HepG2 (cell line): ENCODE measurements at regions not wholly inside any gene's neighbourhood (a gene's known extent, or its start where the extent isn't known, plus 50 kb on each side); places are given as distances from the start of the nearest gene placed in this dataset.

Experiments
- ATAC-seq: fragments of 200-7000 bp; cut with Tn5 transposase; 3 replicates; pipeline ENCODE4 v1.9.1; 2020; ENCODE audit warnings: mild to moderate bottlenecking, moderate library complexity
- BruUV-seq: library from RNA; stranded (reverse); fragments of 400-500 nt; replicated peaks from 2 replicates; lab custom pipeline; 2021; lab: Mats Ljungman, UMichigan
- CTCF ChIA-PET: fragments of 300-600 bp; formaldehyde crosslinking; extraction: SDS; loops from one replicate; lab custom pipeline; 2021; ENCODE audit warnings: low total read pairs, inconsistent platforms, low intra/inter-chr PET ratio; lab: Yijun Ruan, JAX
- POLR2A ChIA-PET: fragments of 350-600 bp; sonication (Branson Sonifier 250); formaldehyde crosslinking; loops from one replicate; lab custom pipeline; 2020; ENCODE audit warnings: antibody characterized with exemption, inconsistent platforms; lab: Yijun Ruan, JAX
- DNase-seq: peaks from one replicate; pipeline ENCODE4 v3.0.0-alpha.2; 2015; ENCODE audit warnings: low spot score
- FAIRE-seq: peaks from 3 replicates; lab custom pipeline; 2011; peaks lifted over from hg19 to GRCh38; lab: Jason Lieb, UNC
- H2AFZ ChIP-seq: one replicate; pipeline ENCODE4 v1.6.1; 2011; ENCODE audit warnings: low read length, inconsistent platforms
- H3K27ac ChIP-seq: fragments of 300-600 bp; 3 replicates; pipeline ENCODE4 v1.8.0; 2011; ENCODE audit warnings: mixed run types, mild to moderate bottlenecking, mixed read lengths, low read length, inconsistent platforms; ENCODE audit not compliant: insufficient read depth; ENCODE audit errors: extremely low read length
- H3K27me3 ChIP-seq, 2 experiments: fragments of 200-600 bp in 1 of 2; 2 replicates in 1 of 2; 3 replicates in 1 of 2; pipeline versions ENCODE4 v1.6.0 to v1.8.0; 2011; ENCODE audit warnings: low read length in 2 of 2, mild to moderate bottlenecking in 2 of 2, moderate library complexity in 2 of 2, inconsistent platforms in 1 of 2; ENCODE audit not compliant: insufficient read depth in 2 of 2, control insufficient read depth in 1 of 2
- H3K36me3 ChIP-seq, 2 experiments: fragments of 200-600 bp in 1 of 2; replicated peaks in 1 of 2; 2 replicates in 1 of 2; 3 replicates in 1 of 2; pipeline versions ENCODE4 v1.5.1 to v1.8.0; 2011; ENCODE audit warnings: low read length in 2 of 2, inconsistent platforms in 1 of 2; ENCODE audit not compliant: insufficient read depth in 2 of 2, control insufficient read depth in 1 of 2
- H3K4me1 ChIP-seq: 2 replicates; pipeline ENCODE4 v1.5.1; 2012; ENCODE audit warnings: low read length, inconsistent platforms; ENCODE audit not compliant: insufficient read depth
- H3K4me2 ChIP-seq: 2 replicates; pipeline ENCODE4 v1.6.0; 2011; ENCODE audit warnings: low read depth, low read length, inconsistent platforms
- H3K4me3 ChIP-seq, 3 experiments: fragments of 200-600 bp in 1 of 3; sonication (generic), shearing (Covaris generic) in 1 of 3; replicated peaks in 1 of 3; 2 replicates each; pipeline ENCODE4 v1.5.1; 2011 to 2016; ENCODE audit warnings: low read length in 3 of 3, inconsistent platforms in 2 of 3, low read depth in 2 of 3, mild to moderate bottlenecking in 2 of 3, control low read depth in 1 of 3, mixed read lengths in 1 of 3; ENCODE audit not compliant: insufficient read depth in 1 of 3
- H3K79me2 ChIP-seq: one replicate; pipeline ENCODE4 v1.6.1; 2011; ENCODE audit warnings: low read length, inconsistent platforms; ENCODE audit not compliant: insufficient read depth
- H3K9ac ChIP-seq: 2 replicates; pipeline ENCODE4 v1.6.0; 2011; ENCODE audit warnings: mild to moderate bottlenecking, low read depth, low read length, inconsistent platforms; ENCODE audit not compliant: insufficient read depth
- H3K9me3 ChIP-seq: 2 replicates; pipeline ENCODE4 v1.5.1; 2012; ENCODE audit warnings: mild to moderate bottlenecking, low read length
- H4K20me1 ChIP-seq: 2 replicates; pipeline ENCODE4 v1.6.0; 2011; ENCODE audit warnings: inconsistent platforms, mild to moderate bottlenecking, low read length, moderate library complexity; ENCODE audit not compliant: insufficient read depth
- FUBP1 ChIP-seq: sonication (generic); formaldehyde crosslinking; IDR thresholded peaks from 2 replicates; pipeline ENCODE4 v1.5.1; 2020; ENCODE audit warnings: missing genetic modification reagents, mild to moderate bottlenecking, borderline replicate concordance
- MXD3 ChIP-seq: IDR thresholded peaks from 2 replicates; pipeline ENCODE4 v1.6.1; 2016; ENCODE audit warnings: mild to moderate bottlenecking, missing biosample characterization, missing genetic modification reagents
- NBN ChIP-seq: fragments of 450-650 bp; conservative IDR thresholded peaks from 2 replicates; pipeline ENCODE4 v1.6.1; 2017
- NCOA5 ChIP-seq: sonication (generic); formaldehyde crosslinking; IDR thresholded peaks from 2 replicates; pipeline ENCODE4 v1.4.0; 2020; ENCODE audit warnings: missing genetic modification reagents
- PRDM4 ChIP-seq: sonication (generic); formaldehyde crosslinking; IDR thresholded peaks from 2 replicates; pipeline ENCODE4 v1.9.0; 2021; ENCODE audit warnings: missing genetic modification reagents, borderline replicate concordance
- XBP1 ChIP-seq: sonication (generic); formaldehyde crosslinking; IDR thresholded peaks from 2 replicates; pipeline ENCODE4 v1.5.0; 2020; ENCODE audit warnings: missing genetic modification reagents
- ZNF101 ChIP-seq: sonication (generic); formaldehyde crosslinking; IDR thresholded peaks from 2 replicates; pipeline ENCODE4 v1.4.0; 2020; ENCODE audit warnings: mild to moderate bottlenecking, low read depth, missing genetic modification reagents, borderline replicate concordance
- ZNF260 ChIP-seq: sonication (generic); formaldehyde crosslinking; IDR thresholded peaks from 2 replicates; pipeline ENCODE4 v1.4.0; 2020; ENCODE audit warnings: missing genetic modification reagents, low read depth, mild to moderate bottlenecking, borderline replicate concordance
- ZNF292 ChIP-seq: sonication (generic); formaldehyde crosslinking; IDR thresholded peaks from 2 replicates; pipeline ENCODE4 v1.8.1; 2022; ENCODE audit warnings: mild to moderate bottlenecking, low read depth, missing genetic modification reagents, borderline replicate concordance
- ZNF318 ChIP-seq: sonication (generic); formaldehyde crosslinking; IDR thresholded peaks from 2 replicates; pipeline ENCODE4 v1.4.0; 2020; ENCODE audit warnings: mild to moderate bottlenecking, missing genetic modification reagents
- ZNF780A ChIP-seq: sonication (generic); formaldehyde crosslinking; IDR thresholded peaks from 2 replicates; pipeline ENCODE4 v1.8.0; 2022; ENCODE audit warnings: mild to moderate bottlenecking, missing genetic modification reagents, moderate library complexity
- WGBS: methylation state at CpG from one replicate; pipeline ENCODE4 v1.1.6; 2017; ENCODE audit warnings: low lambda C conversion rate; 5-methylcytosine and 5-hydroxymethylcytosine counted together
- in situ Hi-C: cut with HindIII; loops from 2 replicates; pipeline ENCODE4 v1.10.0; 2017; ENCODE audit warnings: low pct_unique_long_range_greater_than_20kb; ENCODE audit not compliant: extremely low pct_ligation_motif_present
- intact Hi-C: fragments of 100-400 bp; cut with micrococcal nuclease; formaldehyde crosslinking; loops from one replicate; pipeline ENCODE4 v1.10.0; 2022; ENCODE audit not compliant: unreplicated experiment

GRCh38 chr6:54056105-54056504 is 55.1 kb upstream of the MLIP start:
- 91% methylated on average over 3 of the region's 3 CpGs for WGBS
- CTCF ChIA-PET = no interaction called here
- POLR2A ChIA-PET = no interaction called here
- in situ Hi-C loops = no loop called here
- Histone ChIP-seq H2AFZ (no peak overlapping the region), H3K4me2 (no peak overlapping the region), H3K79me2 (no peaks in the 10 kb centered on the region), H4K20me1 (no peaks in the 10 kb centered on the region), H3K4me1 (peaks cover 9% of the 10 kb centered on the region), H3K27me3 (no peaks in the 10 kb centered on the region), H3K9ac (no peak overlapping the region), H3K4me3 (no peak overlapping the region), H3K36me3 (no peaks in the 10 kb centered on the region), H3K27ac (no peak overlapping the region), H3K9me3 (no peaks in the 10 kb centered on the region)
- intact Hi-C loops = no loop called here
- BruUV-seq = no TSS peak
- ATAC-seq (no peak), FAIRE-seq (no peak), DNase-seq (no peak)
- TF ChIP-seq ZNF101 (no peak), PRDM4 (CRISPR knock-in tag) (no peak), ZNF780A (CRISPR knock-in tag) (no peak), ZNF260 (no peak), MXD3 (CRISPR knock-in tag) (no peak), XBP1 (no peak), FUBP1 (CRISPR knock-in tag) (no peak), ZNF318 (CRISPR knock-in tag) (no peak), NBN (no peak), NCOA5 (CRISPR knock-in tag) (no peak), ZNF292 (CRISPR knock-in tag) (no peak)
